ENCODE measurements at regions not wholly inside any gene's neighbourhood (a gene's known extent, or its start where the extent isn't known, plus 50 kb on each side); places are given as distances from the start of the nearest gene placed in this dataset.

DNA sequence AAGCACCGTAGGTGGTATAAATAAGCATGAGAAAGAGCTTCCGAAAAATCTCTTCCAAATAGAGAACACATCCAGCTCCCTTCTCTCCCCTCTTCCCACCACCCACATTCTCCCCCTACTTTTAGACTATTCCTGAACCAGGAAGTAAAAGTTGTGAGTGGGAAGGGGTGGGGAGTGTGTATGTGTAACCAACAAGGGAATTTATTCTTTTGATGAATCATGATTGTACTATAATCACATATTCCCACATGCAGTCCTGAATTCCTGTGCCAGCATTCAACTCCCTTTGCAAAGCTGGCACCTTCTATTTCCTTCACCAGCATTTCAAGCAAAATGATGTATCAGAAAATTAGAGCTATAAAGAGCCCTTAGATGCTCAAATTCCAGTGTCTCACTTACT, 230.6 kb upstream of the CHRM2 start:
- TF ChIP-seq SP1 (IDR thresholded peaks at IDR 0.05) (no peak), BHLHE40 (IDR thresholded peaks at IDR 0.05; ENCODE audit: borderline replicate concordance) (no peak), ARNT (IDR thresholded peaks at IDR 0.05) (no peak), CTBP1 (IDR thresholded peaks at IDR 0.05; ENCODE audit: borderline replicate concordance) (no peak), ZNF384 (IDR thresholded peaks at IDR 0.05) (no peak), FOXK2 (IDR thresholded peaks at IDR 0.05) (no peak), FOXA1 (IDR thresholded peaks at IDR 0.05) (no peak), L3MBTL2 (conservative IDR thresholded peaks at IDR 0.05) (no peak), SUZ12 (IDR thresholded peaks at IDR 0.05) (no peak), ELF4 (IDR thresholded peaks at IDR 0.05) (no peak), TARDBP (IDR thresholded peaks at IDR 0.05) (no peak), FOXM1 (IDR thresholded peaks at IDR 0.05; ENCODE audit: borderline replicate concordance) (no peak), HDGF (IDR thresholded peaks at IDR 0.05; ENCODE audit: borderline replicate concordance) (no peak)
- TF ChIP-seq, protein P1, sequence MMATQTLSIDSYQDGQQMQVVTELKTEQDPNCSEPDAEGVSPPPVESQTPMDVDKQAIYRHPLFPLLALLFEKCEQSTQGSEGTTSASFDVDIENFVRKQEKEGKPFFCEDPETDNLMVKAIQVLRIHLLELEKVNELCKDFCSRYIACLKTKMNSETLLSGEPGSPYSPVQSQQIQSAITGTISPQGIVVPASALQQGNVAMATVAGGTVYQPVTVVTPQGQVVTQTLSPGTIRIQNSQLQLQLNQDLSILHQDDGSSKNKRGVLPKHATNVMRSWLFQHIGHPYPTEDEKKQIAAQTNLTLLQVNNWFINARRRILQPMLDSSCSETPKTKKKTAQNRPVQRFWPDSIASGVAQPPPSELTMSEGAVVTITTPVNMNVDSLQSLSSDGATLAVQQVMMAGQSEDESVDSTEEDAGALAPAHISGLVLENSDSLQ (IDR thresholded peaks at IDR 0.05), result no peak

Measured in HEK293T (cell line).